GM20431 (cell line): ENCODE measurements at regions not wholly inside any gene's neighbourhood (a gene's known extent, or its start where the extent isn't known, plus 50 kb on each side); places are given as distances from the start of the nearest gene placed in this dataset.

Source experiments
- in situ Hi-C: fragments of 300-500 bp; cut with MseI, MboI; formaldehyde crosslinking; loops from one replicate; pipeline ENCODE4 v1.15.0; 2020; ENCODE audit warnings: low sequenced_read_pairs; ENCODE audit not compliant: unreplicated experiment

- in situ Hi-C loops, result no loop called here
Observed at GRCh38 chr9:3576328-3576727, 50.5 kb upstream of the RFX3 start.

- in situ Hi-C loops, result no loop called here
Observed at GRCh38 chr9:3575821-3576220, 50.0 kb upstream of the RFX3 start.
